ENCODE measurements at regions not wholly inside any gene's neighbourhood (a gene's known extent, or its start where the extent isn't known, plus 50 kb on each side); places are given as distances from the start of the nearest gene placed in this dataset.

- TF ChIP-seq, protein P1, sequence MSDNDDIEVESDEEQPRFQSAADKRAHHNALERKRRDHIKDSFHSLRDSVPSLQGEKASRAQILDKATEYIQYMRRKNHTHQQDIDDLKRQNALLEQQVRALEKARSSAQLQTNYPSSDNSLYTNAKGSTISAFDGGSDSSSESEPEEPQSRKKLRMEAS (IDR thresholded peaks at IDR 0.05; ENCODE audit: low read depth): no peak
- TF ChIP-seq USF2 (IDR thresholded peaks at IDR 0.05; ENCODE audit: borderline replicate concordance, low read depth, low read length) (no peak), CTCF (IDR thresholded peaks at IDR 0.05) (no peak), USF1 (IDR thresholded peaks at IDR 0.05; ENCODE audit: borderline replicate concordance, low read depth) (no peak), RXRA (IDR thresholded peaks at IDR 0.05; ENCODE audit: borderline replicate concordance, low read depth) (no peak)
- TF ChIP-seq, protein P2, sequence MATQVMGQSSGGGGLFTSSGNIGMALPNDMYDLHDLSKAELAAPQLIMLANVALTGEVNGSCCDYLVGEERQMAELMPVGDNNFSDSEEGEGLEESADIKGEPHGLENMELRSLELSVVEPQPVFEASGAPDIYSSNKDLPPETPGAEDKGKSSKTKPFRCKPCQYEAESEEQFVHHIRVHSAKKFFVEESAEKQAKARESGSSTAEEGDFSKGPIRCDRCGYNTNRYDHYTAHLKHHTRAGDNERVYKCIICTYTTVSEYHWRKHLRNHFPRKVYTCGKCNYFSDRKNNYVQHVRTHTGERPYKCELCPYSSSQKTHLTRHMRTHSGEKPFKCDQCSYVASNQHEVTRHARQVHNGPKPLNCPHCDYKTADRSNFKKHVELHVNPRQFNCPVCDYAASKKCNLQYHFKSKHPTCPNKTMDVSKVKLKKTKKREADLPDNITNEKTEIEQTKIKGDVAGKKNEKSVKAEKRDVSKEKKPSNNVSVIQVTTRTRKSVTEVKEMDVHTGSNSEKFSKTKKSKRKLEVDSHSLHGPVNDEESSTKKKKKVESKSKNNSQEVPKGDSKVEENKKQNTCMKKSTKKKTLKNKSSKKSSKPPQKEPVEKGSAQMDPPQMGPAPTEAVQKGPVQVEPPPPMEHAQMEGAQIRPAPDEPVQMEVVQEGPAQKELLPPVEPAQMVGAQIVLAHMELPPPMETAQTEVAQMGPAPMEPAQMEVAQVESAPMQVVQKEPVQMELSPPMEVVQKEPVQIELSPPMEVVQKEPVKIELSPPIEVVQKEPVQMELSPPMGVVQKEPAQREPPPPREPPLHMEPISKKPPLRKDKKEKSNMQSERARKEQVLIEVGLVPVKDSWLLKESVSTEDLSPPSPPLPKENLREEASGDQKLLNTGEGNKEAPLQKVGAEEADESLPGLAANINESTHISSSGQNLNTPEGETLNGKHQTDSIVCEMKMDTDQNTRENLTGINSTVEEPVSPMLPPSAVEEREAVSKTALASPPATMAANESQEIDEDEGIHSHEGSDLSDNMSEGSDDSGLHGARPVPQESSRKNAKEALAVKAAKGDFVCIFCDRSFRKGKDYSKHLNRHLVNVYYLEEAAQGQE (IDR thresholded peaks at IDR 0.05; ENCODE audit: low read depth, low read length): no peak
- whole genome bisulfite sequencing (ENCODE audit: low lambda C conversion rate): 25% methylated on average over 3 of the region's 3 CpGs
- no peaks in the 10 kb centered on the region for H3K36me3 ChIP-seq (replicated peaks in 1 of 2; ENCODE audit: control insufficient read depth in 1 of 2, insufficient read depth in 2 of 2, low read length in 1 of 2)
- DNase-seq: no peak
- no peak overlapping the region for H2AFZ ChIP-seq (ENCODE audit: low read depth)
- H3K4me3 ChIP-seq (ENCODE audit: low read depth in 2 of 2, low read length in 1 of 2): no peak overlapping the region
- H3K27me3 ChIP-seq (ENCODE audit: insufficient read depth): no peaks in the 10 kb centered on the region
- H3K79me2 ChIP-seq (ENCODE audit: insufficient read depth): no peaks in the 10 kb centered on the region
- no peaks in the 10 kb centered on the region for H3K9me3 ChIP-seq
- H3F3A ChIP-seq (replicated peaks; ENCODE audit: insufficient read depth): no peaks in the 10 kb centered on the region
- no peaks in the 10 kb centered on the region for H3K9me2 ChIP-seq
- no peak overlapping the region for H3K4me2 ChIP-seq
- H4K20me1 ChIP-seq (ENCODE audit: insufficient read depth): no peaks in the 10 kb centered on the region
- H3K9ac ChIP-seq: no peak overlapping the region
- no peak overlapping the region for H3K27ac ChIP-seq (ENCODE audit: low read depth in 2 of 2, low read length in 1 of 2)
- H3K4me1 ChIP-seq (ENCODE audit: control insufficient read depth in 1 of 2, insufficient read depth in 2 of 2, low read depth in 1 of 2, low read length in 1 of 2): no peaks in the 10 kb centered on the region
- ChIA-PET CTCF (interaction anchor here (0.8 kb wide), 1 partner anchor 9 kb away, joined by 3 read pairs; no protein-coding TSS in a partner anchor), POLR2A (interaction anchor here (0.5 kb wide), 1 partner anchor 194 kb away, joined by 3 read pairs; no protein-coding TSS in a partner anchor)
These were observed 132.2 kb upstream of the CXCR4 start for GRCh38 chr2:136250131-136250530.

DNA sequence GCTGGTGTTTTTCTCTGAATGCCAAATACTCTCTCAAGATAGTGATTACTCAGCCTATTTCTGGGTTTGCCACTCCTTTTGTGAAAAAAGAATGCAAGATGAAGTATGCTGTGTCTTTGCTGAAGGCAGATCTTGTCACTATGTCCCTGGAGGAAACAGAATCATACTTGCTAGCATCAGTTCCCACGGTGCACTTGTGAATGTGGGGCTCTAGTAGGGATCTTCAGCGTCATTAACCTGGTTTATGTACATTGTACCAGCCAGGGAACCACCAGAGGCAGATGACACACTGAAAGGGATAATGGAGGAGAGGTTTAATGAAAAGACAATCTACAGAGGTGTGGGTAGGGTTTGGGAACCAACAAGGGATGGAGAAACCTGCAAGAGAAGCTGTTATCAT, 131.0 kb upstream of the CXCR4 start:
- no peak overlapping the region for H3K9ac ChIP-seq
- no peaks in the 10 kb centered on the region for H3F3A ChIP-seq (replicated peaks; ENCODE audit: insufficient read depth)
- DNase-seq: no peak
- H3K4me1 ChIP-seq (ENCODE audit: control insufficient read depth in 1 of 2, insufficient read depth in 2 of 2, low read depth in 1 of 2, low read length in 1 of 2): peaks cover 0 to 6% of the 10 kb centered on the region in 2 experiments; a peak in 1 of 4 replicates
- H3K9me3 ChIP-seq: no peaks in the 10 kb centered on the region
- H3K4me2 ChIP-seq: no peak overlapping the region
- no peak overlapping the region for H3K27ac ChIP-seq (ENCODE audit: low read depth in 2 of 2, low read length in 1 of 2)
- H2AFZ ChIP-seq (ENCODE audit: low read depth): no peak overlapping the region
- H3K9me2 ChIP-seq: no peaks in the 10 kb centered on the region
- H3K36me3 ChIP-seq (replicated peaks in 1 of 2; ENCODE audit: control insufficient read depth in 1 of 2, insufficient read depth in 2 of 2, low read length in 1 of 2): no peaks in the 10 kb centered on the region
- WGBS (ENCODE audit: low lambda C conversion rate): 5% methylated on average over 2 of the region's 2 CpGs
- no peaks in the 10 kb centered on the region for H3K79me2 ChIP-seq (ENCODE audit: insufficient read depth)
- no peaks in the 10 kb centered on the region for H4K20me1 ChIP-seq (ENCODE audit: insufficient read depth)
- H3K27me3 ChIP-seq (ENCODE audit: insufficient read depth): no peaks in the 10 kb centered on the region
- ChIA-PET POLR2A (no interaction called here), CTCF (interaction anchor here (1.4 kb wide), 1 partner anchor 11 kb away, joined by 3 read pairs; no protein-coding TSS in a partner anchor)
- H3K4me3 ChIP-seq (ENCODE audit: low read depth in 2 of 2, low read length in 1 of 2): no peak overlapping the region
- TF ChIP-seq SMC3 (IDR thresholded peaks at IDR 0.05; ENCODE audit: low read depth, low read length): no peak
- TF ChIP-seq POLR2AphosphoS5 (IDR thresholded peaks at IDR 0.05; ENCODE audit: low read depth, low read length): no peak
- TF ChIP-seq JUND (IDR thresholded peaks at IDR 0.05): no peak
- TF ChIP-seq FOSL2 (IDR thresholded peaks at IDR 0.05; ENCODE audit: borderline replicate concordance, low read depth): no peak
- no peak for TF ChIP-seq RXRA (IDR thresholded peaks at IDR 0.05; ENCODE audit: borderline replicate concordance, low read depth)
- no peak for TF ChIP-seq FOXJ3 (CRISPR knock-in tag; IDR thresholded peaks at IDR 0.05)
- TF ChIP-seq USF1 (IDR thresholded peaks at IDR 0.05; ENCODE audit: borderline replicate concordance, low read depth): no peak
